Activated CD8-positive, alpha-beta T cell treated with anti-CD3 and anti-CD28 coated beads for 36 hours (primary cell): ENCODE measurements at regions not wholly inside any gene's neighbourhood (a gene's known extent, or its start where the extent isn't known, plus 50 kb on each side); places are given as distances from the start of the nearest gene placed in this dataset.

Experiments
- ATAC-seq: fragments of 200-7000 bp; cut with Tn5 transposase; one replicate; pipeline ENCODE4 v1.10.0; 2021; ENCODE audit warnings: mild to moderate bottlenecking, moderate library complexity
- CTCF ChIA-PET: fragments of 350-600 bp; sonication (Branson Sonifier 250); formaldehyde crosslinking; loops from one replicate; lab custom pipeline; 2021; ENCODE audit warnings: antibody characterized with exemption; lab: Charles Lee
- POLR2A ChIA-PET: fragments of 350-600 bp; sonication (Branson Sonifier 250); formaldehyde crosslinking; loops from one replicate; lab custom pipeline; 2021; ENCODE audit warnings: antibody characterized with exemption; lab: Charles Lee
- DNase-seq: peaks from one replicate; pipeline ENCODE4 v3.0.0-alpha.2; 2020
- H3K27ac Mint-ChIP-seq: one replicate; pipeline ENCODE4 v1.8.0; 2021; ENCODE audit warnings: mild to moderate bottlenecking, mixed read lengths
- H3K27me3 Mint-ChIP-seq: one replicate; pipeline ENCODE4 v1.8.0; 2021; ENCODE audit warnings: mixed read lengths
- H3K36me3 Mint-ChIP-seq: one replicate; pipeline ENCODE4 v1.8.0; 2021; ENCODE audit warnings: low read depth, mixed read lengths
- H3K4me1 Mint-ChIP-seq: one replicate; pipeline ENCODE4 v1.8.0; 2021; ENCODE audit warnings: low read depth, mixed read lengths
- H3K4me3 Mint-ChIP-seq: one replicate; pipeline ENCODE4 v1.8.0; 2021; ENCODE audit warnings: mild to moderate bottlenecking, moderate library complexity, mixed read lengths
- H3K9me3 Mint-ChIP-seq: one replicate; pipeline ENCODE4 v1.8.0; 2021; ENCODE audit warnings: mixed read lengths
- CTCF ChIP-seq: fragments of 200-600 bp; IDR thresholded peaks from one replicate; pipeline ENCODE4 v1.8.0; 2022; ENCODE audit warnings: antibody characterized with exemption, mild to moderate bottlenecking
- intact Hi-C: fragments of 100-400 bp; cut with micrococcal nuclease; formaldehyde crosslinking; loops from one replicate; pipeline ENCODE4 v1.10.0; 2022

GRCh38 chr16:72620853-72621252, 427.1 kb downstream of the ZFHX3 start:
- ChIA-PET CTCF (interaction anchor here (0.6 kb wide), 1 partner anchor 13 kb away, joined by 3 read pairs; no protein-coding TSS in a partner anchor), POLR2A (no interaction called here)
- TF ChIP-seq CTCF, result no peak
- DNase-seq (no peak), ATAC-seq (no peak)
- intact Hi-C loops, result no loop called here
- Mint-ChIP-seq H3K36me3 (no peaks in the 10 kb centered on the region), H3K9me3 (peaks cover 3% of the 10 kb centered on the region), H3K27me3 (no peaks in the 10 kb centered on the region), H3K4me3 (no peak overlapping the region), H3K4me1 (no peaks in the 10 kb centered on the region), H3K27ac (no peak overlapping the region)

- Mint-ChIP-seq H3K36me3 (no peaks in the 10 kb centered on the region), H3K4me1 (no peaks in the 10 kb centered on the region), H3K9me3 (peaks cover 2% of the 10 kb centered on the region), H3K27ac (no peak overlapping the region), H3K4me3 (no peak overlapping the region), H3K27me3 (no peaks in the 10 kb centered on the region)
- no peak for TF ChIP-seq CTCF
- DNase-seq, result no peak
- ChIA-PET CTCF (interaction anchor here (0.6 kb wide), 1 partner anchor 13 kb away, joined by 3 read pairs; no protein-coding TSS in a partner anchor), POLR2A (no interaction called here)
- intact Hi-C loops, result no loop called here
- no peak for ATAC-seq
These were observed 427.6 kb downstream of the ZFHX3 start for GRCh38 chr16:72620348-72620747.

DNA sequence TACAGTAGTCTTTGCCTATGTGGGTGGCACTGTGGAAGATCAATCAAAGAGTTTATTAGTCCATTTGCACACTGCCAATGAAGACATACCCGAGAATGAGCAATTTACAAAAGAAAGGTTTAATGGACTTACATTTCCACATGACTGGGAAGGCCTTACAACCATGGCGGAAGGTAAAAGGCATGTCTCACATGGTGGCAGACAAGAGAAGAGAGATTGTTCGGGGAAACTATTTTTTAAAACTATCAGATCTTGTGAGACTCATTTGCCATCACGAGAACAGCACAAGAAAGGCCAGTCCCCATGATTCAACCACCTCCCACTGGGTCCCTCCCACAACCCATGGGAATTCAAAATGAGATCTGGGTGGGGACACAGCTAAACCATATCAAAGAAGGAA, 432.1 kb downstream of the ZFHX3 start:
- ChIA-PET POLR2A (no interaction called here), CTCF (no interaction called here)
- H3K36me3 Mint-ChIP-seq, result no peaks in the 10 kb centered on the region
- DNase-seq, result no peak
- H3K4me1 Mint-ChIP-seq, result no peaks in the 10 kb centered on the region
- no peaks in the 10 kb centered on the region for H3K27me3 Mint-ChIP-seq
- no peak for ATAC-seq
- H3K9me3 Mint-ChIP-seq, result peaks cover 2% of the 10 kb centered on the region
- intact Hi-C loops, result no loop called here
- H3K4me3 Mint-ChIP-seq, result no peak overlapping the region
- no peak overlapping the region for H3K27ac Mint-ChIP-seq
- no peak for TF ChIP-seq CTCF

GRCh38 chr16:72612718-72613117, 435.2 kb downstream of the ZFHX3 start:
- DNase-seq (no peak), ATAC-seq (no peak)
- intact Hi-C loops, result no loop called here
- Mint-ChIP-seq H3K4me3 (no peak overlapping the region), H3K27ac (no peak overlapping the region), H3K4me1 (no peaks in the 10 kb centered on the region), H3K9me3 (peaks cover 2% of the 10 kb centered on the region), H3K36me3 (no peaks in the 10 kb centered on the region), H3K27me3 (no peaks in the 10 kb centered on the region)
- CTCF ChIA-PET, result interaction anchor here (1.1 kb wide), 1 partner anchor 34 kb away, joined by 4 read pairs; no protein-coding TSS in a partner anchor
- POLR2A ChIA-PET, result no interaction called here
- no peak for TF ChIP-seq CTCF

- no peak overlapping the region for H3K4me3 Mint-ChIP-seq
- intact Hi-C loops, result no loop called here
- POLR2A ChIA-PET, result no interaction called here
- no peaks in the 10 kb centered on the region for H3K4me1 Mint-ChIP-seq
- H3K9me3 Mint-ChIP-seq, result peaks cover 2% of the 10 kb centered on the region
- H3K36me3 Mint-ChIP-seq, result no peaks in the 10 kb centered on the region
- no peak for ATAC-seq
- no peak overlapping the region for H3K27ac Mint-ChIP-seq
- no peak for DNase-seq
- no peaks in the 10 kb centered on the region for H3K27me3 Mint-ChIP-seq
- CTCF ChIA-PET, result no interaction called here
- TF ChIP-seq CTCF, result no peak
These were observed 435.7 kb downstream of the ZFHX3 start for GRCh38 chr16:72612256-72612655.
